Lower lobe of right lung (tissue), 2 donors: ENCODE measurements at regions not wholly inside any gene's neighbourhood (a gene's known extent, or its start where the extent isn't known, plus 50 kb on each side); places are given as distances from the start of the nearest gene placed in this dataset.

Source experiments
- ATAC-seq, 2 donors: fragments of 200-7000 bp; cut with Tn5 transposase; one replicate each; pipeline ENCODE4 v1.9.1; 2020 to 2022; ENCODE audit warnings: mild to moderate bottlenecking in 2 of 2, moderate library complexity in 2 of 2
- DNase-seq: peaks from one replicate; pipeline ENCODE4 v3.0.0-alpha.2; 2020
- H3K27ac ChIP-seq: fragments of 200-600 bp; one replicate; pipeline ENCODE4 v1.8.0; 2022
- H3K27me3 ChIP-seq: fragments of 200-600 bp; one replicate; pipeline ENCODE4 v1.8.0; 2022; ENCODE audit warnings: low read depth
- H3K36me3 ChIP-seq: fragments of 200-600 bp; one replicate; pipeline ENCODE4 v1.8.0; 2022; ENCODE audit warnings: mild to moderate bottlenecking
- H3K4me1 ChIP-seq: fragments of 200-600 bp; one replicate; pipeline ENCODE4 v1.8.0; 2022
- H3K4me3 ChIP-seq: fragments of 200-600 bp; one replicate; pipeline ENCODE4 v1.8.0; 2022; ENCODE audit warnings: mild to moderate bottlenecking
- H3K9me3 ChIP-seq: fragments of 200-600 bp; one replicate; pipeline ENCODE4 v1.8.0; 2022
- CTCF ChIP-seq: fragments of 200-600 bp; IDR thresholded peaks from one replicate; pipeline ENCODE4 v1.8.0; 2022; ENCODE audit warnings: antibody characterized with exemption, mild to moderate bottlenecking
- intact Hi-C: fragments of 100-400 bp; cut with DNase I; formaldehyde crosslinking; loops from one replicate; pipeline ENCODE4 v1.11.0; 2022
- donor health status: DM: no; HTN: yes; CAD: no; lungs with severe emphysema.

GRCh38 chr10:15439341-15439842, 68.3 kb upstream of the FAM171A1 start:
- DNase-seq (no peak), ATAC-seq (peak; percentile 48 to 65)
- peak; percentile 40 for TF ChIP-seq CTCF
- Histone ChIP-seq H3K4me3 (peak overlapping the region; percentile 27), H3K27me3 (no peaks in the 10 kb centered on the region), H3K9me3 (no peaks in the 10 kb centered on the region), H3K36me3 (no peaks in the 10 kb centered on the region), H3K27ac (peak overlapping the region; percentile 63), H3K4me1 (no peaks in the 10 kb centered on the region)
- intact Hi-C loops = loop anchor here (10.0 kb wide), 1 partner anchor 285 kb away; no protein-coding TSS in a partner anchor

GRCh38 chr10:15436696-15437095, 65.6 kb upstream of the FAM171A1 start:
- H3K27me3 ChIP-seq = no peaks in the 10 kb centered on the region
- no peak for TF ChIP-seq CTCF
- no peaks in the 10 kb centered on the region for H3K4me1 ChIP-seq
- intact Hi-C loops = loop anchor here (10.0 kb wide), 1 partner anchor 288 kb away; no protein-coding TSS in a partner anchor
- H3K27ac ChIP-seq = no peak overlapping the region
- no peaks in the 10 kb centered on the region for H3K9me3 ChIP-seq
- no peak overlapping the region for H3K4me3 ChIP-seq
- no peaks in the 10 kb centered on the region for H3K36me3 ChIP-seq
- ATAC-seq = no peak
- no peak for DNase-seq

- Histone ChIP-seq H3K9me3 (no peaks in the 10 kb centered on the region), H3K27me3 (no peaks in the 10 kb centered on the region), H3K4me3 (peak overlapping the region; percentile 34), H3K27ac (no peak overlapping the region), H3K36me3 (no peaks in the 10 kb centered on the region), H3K4me1 (no peaks in the 10 kb centered on the region)
- DNase-seq = no peak
- intact Hi-C loops = loop anchor here (10.0 kb wide), 1 partner anchor 291 kb away; no protein-coding TSS in a partner anchor
- TF ChIP-seq CTCF = peak; percentile 60
- peak in 1 of 2 donors; percentile 65 for ATAC-seq
Measured at GRCh38 chr10:15433850-15434537, 62.9 kb upstream of the FAM171A1 start.

- ATAC-seq (no peak), DNase-seq (no peak)
- Histone ChIP-seq H3K9me3 (no peaks in the 10 kb centered on the region), H3K4me3 (no peak overlapping the region), H3K27me3 (no peaks in the 10 kb centered on the region), H3K27ac (no peak overlapping the region), H3K36me3 (no peaks in the 10 kb centered on the region), H3K4me1 (no peaks in the 10 kb centered on the region)
- TF ChIP-seq CTCF = no peak
- intact Hi-C loops = loop anchor here (10.0 kb wide), 1 partner anchor 293 kb away; no protein-coding TSS in a partner anchor
Measured at GRCh38 chr10:15432266-15432665, 61.2 kb upstream of the FAM171A1 start.

- no peak overlapping the region for H3K27ac ChIP-seq
- no peaks in the 10 kb centered on the region for H3K36me3 ChIP-seq
- intact Hi-C loops = loop anchor here (10.0 kb wide), 1 partner anchor 294 kb away; no protein-coding TSS in a partner anchor
- no peak for ATAC-seq
- no peak for TF ChIP-seq CTCF
- no peak overlapping the region for H3K4me3 ChIP-seq
- H3K27me3 ChIP-seq = no peaks in the 10 kb centered on the region
- no peak for DNase-seq
- no peaks in the 10 kb centered on the region for H3K9me3 ChIP-seq
- no peaks in the 10 kb centered on the region for H3K4me1 ChIP-seq
Measured at GRCh38 chr10:15430969-15431771, 60.1 kb upstream of the FAM171A1 start.
